Fibroblast of lung (primary cell): ENCODE measurements at regions not wholly inside any gene's neighbourhood (a gene's known extent, or its start where the extent isn't known, plus 50 kb on each side); places are given as distances from the start of the nearest gene placed in this dataset.

ENCODE experiments used
- DNase-seq, 2 donors: peaks; one replicate each; pipeline versions ENCODE4 v3.0.0 to v3.0.0-alpha.2; 2010; ENCODE audit warnings: low read depth in 2 of 2
- H2AFZ ChIP-seq: 2 replicates; pipeline ENCODE4 v1.5.1; 2012; ENCODE audit warnings: low read length, control low read depth, inconsistent platforms
- H3K27ac ChIP-seq: 2 replicates; pipeline ENCODE4 v1.5.1; 2011; ENCODE audit warnings: low read length, control low read depth; ENCODE audit not compliant: insufficient read depth
- H3K27me3 ChIP-seq: 2 replicates; pipeline ENCODE4 v1.5.1; 2011; ENCODE audit warnings: mild to moderate bottlenecking, low read length; ENCODE audit not compliant: control insufficient read depth, insufficient read depth
- H3K36me3 ChIP-seq: 2 replicates; pipeline ENCODE4 v1.5.1; 2011; ENCODE audit warnings: low read length; ENCODE audit not compliant: control insufficient read depth, insufficient read depth
- H3K4me1 ChIP-seq: 2 replicates; pipeline ENCODE4 v1.5.1; 2011; ENCODE audit warnings: low read length; ENCODE audit not compliant: control insufficient read depth, insufficient read depth; ENCODE audit errors: extremely low read depth
- H3K4me2 ChIP-seq: 2 replicates; pipeline ENCODE4 v1.5.1; 2011; ENCODE audit warnings: low read length, control low read depth; ENCODE audit not compliant: insufficient read depth; ENCODE audit errors: extremely low read depth
- H3K4me3 ChIP-seq, 4 experiments: fragments of 200-600 bp in 1 of 4; sonication (generic) in 1 of 4; replicated peaks in 1 of 4; 2 replicates each; pipeline ENCODE4 v1.5.1; 2011 to 2016; ENCODE audit warnings: low read length in 4 of 4, low read depth in 3 of 4, mild to moderate bottlenecking in 3 of 4, control low read depth in 2 of 4, inconsistent platforms in 1 of 4, mixed read lengths in 1 of 4; ENCODE audit not compliant: insufficient read depth in 1 of 4; ENCODE audit errors: control extremely low read depth in 1 of 4
- H3K79me2 ChIP-seq: 2 replicates; pipeline ENCODE4 v1.5.1; 2012; ENCODE audit warnings: mild to moderate bottlenecking, low read length, inconsistent platforms; ENCODE audit not compliant: control insufficient read depth, insufficient read depth
- H3K9ac ChIP-seq: 2 replicates; pipeline ENCODE4 v1.5.1; 2011; ENCODE audit warnings: mild to moderate bottlenecking, low read length, control low read depth; ENCODE audit not compliant: insufficient read depth
- H3K9me3 ChIP-seq: 2 replicates; pipeline ENCODE4 v1.5.1; 2012; ENCODE audit warnings: low read depth, low read length; ENCODE audit not compliant: control insufficient read depth, insufficient read depth
- H4K20me1 ChIP-seq: 2 replicates; pipeline ENCODE4 v1.5.1; 2011; ENCODE audit warnings: low read length; ENCODE audit not compliant: control insufficient read depth, insufficient read depth; ENCODE audit errors: extremely low read depth
- CTCF ChIP-seq, 2 donors: IDR thresholded peaks in 1 of 2; conservative IDR thresholded peaks in 1 of 2; 1 replicate in 1 of 2; 2 replicates in 1 of 2; pipeline ENCODE4 v1.5.1; 2011 to 2012; ENCODE audit warnings: low read length in 2 of 2, control low read depth in 1 of 2, inconsistent platforms in 1 of 2, low read depth in 1 of 2, mild to moderate bottlenecking in 1 of 2
- EZH2 ChIP-seq: IDR thresholded peaks from 2 replicates; pipeline ENCODE4 v1.5.1; 2012; ENCODE audit warnings: low read length, control low read depth, mild to moderate bottlenecking; ENCODE audit errors: missing control alignments

DNA sequence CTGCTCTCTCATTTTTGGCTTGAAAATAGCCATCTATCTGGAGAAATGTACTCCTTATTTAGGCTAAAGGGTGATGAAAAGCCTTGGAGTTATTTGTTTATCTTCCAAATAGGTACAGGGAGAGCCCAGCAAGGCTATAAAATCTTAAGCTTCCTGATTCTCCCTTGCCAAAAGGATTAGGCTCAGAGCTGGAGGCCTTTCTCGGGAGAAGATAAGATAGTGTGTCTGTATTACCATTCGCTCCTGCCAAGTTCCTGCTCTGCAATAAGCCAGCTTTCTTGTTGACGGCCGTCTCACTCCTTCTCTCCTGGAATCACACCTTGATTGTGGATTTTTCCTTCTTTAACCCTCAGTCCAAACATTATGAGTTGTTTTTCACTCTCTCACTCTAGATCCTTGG, 171.8 kb upstream of the TTC29 start:
- no peaks in the 10 kb centered on the region for H3K9me3 ChIP-seq
- H3K4me3 ChIP-seq, result no peak overlapping the region
- H3K9ac ChIP-seq, result no peak overlapping the region
- no peaks in the 10 kb centered on the region for H3K36me3 ChIP-seq
- TF ChIP-seq EZH2 (no peak), CTCF (conservative IDR thresholded peaks at IDR 0.05 in 1 of 2, IDR thresholded peaks at IDR 0.05 in 1 of 2; ENCODE audit: low read depth in 1 of 2, low read length in 2 of 2) (no peak)
- H3K4me1 ChIP-seq, result no peaks in the 10 kb centered on the region
- H2AFZ ChIP-seq, result peak overlapping the region; percentile 47
- H3K79me2 ChIP-seq, result no peaks in the 10 kb centered on the region
- no peaks in the 10 kb centered on the region for H4K20me1 ChIP-seq
- no peaks in the 10 kb centered on the region for H3K27me3 ChIP-seq
- DNase-seq, result peak; percentile 30 to 55
- no peak overlapping the region for H3K4me2 ChIP-seq
- no peak overlapping the region for H3K27ac ChIP-seq

DNA sequence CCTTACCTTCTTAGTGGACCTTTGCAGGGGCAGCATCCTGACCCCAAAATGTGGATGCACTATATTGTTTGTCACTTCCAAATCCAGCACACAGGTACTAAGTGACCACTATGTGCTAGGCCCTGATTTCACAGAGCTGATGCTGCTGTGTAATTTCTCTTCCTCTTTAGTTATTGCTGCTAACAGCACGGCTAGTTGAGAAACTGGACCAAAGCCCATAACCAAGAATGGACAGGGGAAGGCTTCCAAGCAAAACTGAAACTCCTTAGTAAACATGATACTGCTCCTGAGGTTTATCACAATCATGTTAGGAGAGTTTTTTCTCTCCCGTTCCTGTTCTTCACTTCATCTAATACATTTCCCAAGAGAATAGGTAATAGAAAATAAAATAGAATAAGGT, 172.9 kb upstream of the TTC29 start:
- H3K79me2 ChIP-seq, result no peaks in the 10 kb centered on the region
- H3K4me2 ChIP-seq, result no peak overlapping the region
- H3K27me3 ChIP-seq, result no peaks in the 10 kb centered on the region
- no peaks in the 10 kb centered on the region for H3K4me1 ChIP-seq
- no peaks in the 10 kb centered on the region for H3K36me3 ChIP-seq
- no peak overlapping the region for H2AFZ ChIP-seq
- DNase-seq, result peak; percentile 65 to 85
- H3K27ac ChIP-seq, result no peak overlapping the region
- TF ChIP-seq EZH2, result no peak
- TF ChIP-seq CTCF (conservative IDR thresholded peaks at IDR 0.05 in 1 of 2, IDR thresholded peaks at IDR 0.05 in 1 of 2; ENCODE audit: low read depth in 1 of 2, low read length in 2 of 2), result no peak
- no peak overlapping the region for H3K4me3 ChIP-seq
- H3K9ac ChIP-seq, result no peak overlapping the region
- no peaks in the 10 kb centered on the region for H4K20me1 ChIP-seq
- H3K9me3 ChIP-seq, result no peaks in the 10 kb centered on the region

DNA sequence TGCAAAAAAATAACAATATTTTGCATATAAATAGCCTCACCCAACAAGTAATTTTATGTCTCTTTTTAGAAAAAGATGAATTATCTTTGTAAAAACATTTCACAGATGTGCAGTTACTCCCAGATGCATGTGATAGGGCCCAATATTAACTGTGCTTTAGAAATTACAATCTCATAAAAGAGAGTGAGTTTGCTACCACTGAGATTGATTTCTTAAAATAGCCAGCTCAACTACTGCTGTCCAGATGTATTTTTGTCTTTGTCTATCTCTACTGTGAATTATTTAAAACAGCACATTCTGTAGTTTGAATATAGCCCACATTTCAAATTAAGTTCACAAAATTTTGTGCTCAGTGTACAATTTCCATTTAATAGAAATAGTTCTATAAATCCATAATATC, 177.0 kb upstream of the TTC29 start:
- Histone ChIP-seq H3K4me2 (peak overlapping the region; percentile 23), H3K4me1 (no peaks in the 10 kb centered on the region), H3K9ac (no peak overlapping the region), H3K79me2 (no peaks in the 10 kb centered on the region), H3K27me3 (no peaks in the 10 kb centered on the region), H3K36me3 (no peaks in the 10 kb centered on the region), H4K20me1 (no peaks in the 10 kb centered on the region), H2AFZ (no peak overlapping the region), H3K4me3 (no peak overlapping the region), H3K27ac (no peak overlapping the region), H3K9me3 (no peaks in the 10 kb centered on the region)
- no peak for DNase-seq
- TF ChIP-seq CTCF (conservative IDR thresholded peaks at IDR 0.05 in 1 of 2, IDR thresholded peaks at IDR 0.05 in 1 of 2; ENCODE audit: low read depth in 1 of 2, low read length in 2 of 2), result no peak
- no peak for TF ChIP-seq EZH2
